GM21737 (cell line): ENCODE measurements at regions not wholly inside any gene's neighbourhood (a gene's known extent, or its start where the extent isn't known, plus 50 kb on each side); places are given as distances from the start of the nearest gene placed in this dataset.
"Not testable (repeated sequence)": the region's sequence is repeated elsewhere in the genome, so short reads cannot be mapped to it uniquely, and the experiment has no call there.

Experiments
- ATAC-seq: cut with Tn5 transposase; IDR thresholded peaks from one replicate; pipeline ENCODE4 v1.9.1; 2021; ENCODE audit warnings: mild to moderate bottlenecking, moderate library complexity; ENCODE audit not compliant: unreplicated experiment

DNA sequence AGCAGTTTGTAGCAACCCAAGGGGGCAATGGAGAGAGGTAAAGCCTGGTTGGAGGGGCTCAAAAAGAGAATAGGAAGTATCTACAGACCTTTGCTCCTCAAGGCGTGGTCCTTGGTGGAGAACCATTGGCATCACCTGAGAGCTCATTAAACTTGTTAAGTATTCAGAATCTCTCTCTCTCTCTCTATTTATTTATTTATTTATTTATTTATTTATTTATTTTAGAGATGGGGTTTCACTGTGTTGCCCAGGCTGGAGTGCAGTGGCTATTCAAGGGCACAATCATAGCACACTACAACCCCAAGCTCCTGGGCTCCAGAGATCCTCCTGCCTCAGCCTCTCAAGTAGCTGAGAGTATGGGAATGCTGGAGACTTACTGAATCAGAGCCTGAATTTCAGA, 193.1 kb upstream of the ADCY2 start:
- no peak for ATAC-seq

DNA sequence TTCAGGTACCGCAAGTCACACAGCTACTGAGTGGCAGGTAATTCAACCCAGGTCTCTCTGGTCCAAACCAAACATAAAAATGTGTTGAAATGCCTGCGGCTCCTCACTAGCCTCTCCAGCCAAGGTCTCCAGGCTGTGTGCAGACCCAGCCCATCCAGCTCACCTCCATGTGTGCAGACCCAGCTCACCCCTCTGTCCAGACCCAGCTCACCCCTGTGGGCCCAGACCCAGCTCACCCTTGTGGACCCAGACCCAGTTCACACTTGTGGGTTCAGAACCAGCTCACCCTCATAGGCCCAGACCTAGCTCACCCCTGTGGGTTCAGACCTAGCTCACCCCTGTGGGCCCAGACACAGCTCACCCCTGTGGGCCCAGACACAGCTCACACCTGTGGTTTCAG, 188.0 kb upstream of the ADCY2 start:
- no peak for ATAC-seq

DNA sequence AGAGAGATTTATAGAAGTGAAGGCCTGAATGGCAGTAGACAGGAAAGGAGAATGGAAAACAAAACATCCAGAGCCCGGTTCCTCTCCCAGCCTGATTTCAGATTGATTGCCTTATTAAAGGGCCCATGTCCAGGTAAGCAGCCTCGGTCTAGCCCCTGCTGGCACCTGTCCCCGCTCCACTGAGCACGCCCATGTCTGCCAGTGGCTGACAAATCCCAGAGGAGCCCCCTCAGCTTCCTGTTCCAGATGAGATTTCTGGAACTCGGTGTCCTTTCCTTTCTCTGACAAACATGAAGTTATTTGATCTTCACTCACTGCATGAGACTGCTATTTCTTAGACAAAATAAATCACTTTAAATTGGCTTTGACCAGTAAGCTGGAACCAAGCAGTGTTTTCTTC, 187.0 kb upstream of the ADCY2 start:
- no peak for ATAC-seq

DNA sequence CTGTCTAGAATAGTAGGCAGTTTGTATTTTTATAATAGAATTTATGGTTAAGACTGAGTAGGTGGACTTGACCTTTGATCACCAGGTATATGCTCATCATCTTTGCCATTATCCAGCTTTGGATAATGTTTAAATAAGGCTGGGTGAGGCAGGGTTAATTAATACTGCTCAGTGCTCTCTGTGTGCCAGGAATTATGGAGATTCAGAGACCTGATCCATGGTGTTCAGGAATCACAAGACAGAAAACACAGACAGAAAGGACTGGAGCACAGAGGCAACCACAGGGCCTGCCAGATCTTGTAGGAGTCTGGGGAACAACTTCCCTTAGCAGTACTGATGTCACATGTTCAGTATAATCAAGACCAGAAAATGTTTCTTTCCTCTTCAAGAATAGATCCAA, 186.3 kb upstream of the ADCY2 start:
- ATAC-seq = no peak

DNA sequence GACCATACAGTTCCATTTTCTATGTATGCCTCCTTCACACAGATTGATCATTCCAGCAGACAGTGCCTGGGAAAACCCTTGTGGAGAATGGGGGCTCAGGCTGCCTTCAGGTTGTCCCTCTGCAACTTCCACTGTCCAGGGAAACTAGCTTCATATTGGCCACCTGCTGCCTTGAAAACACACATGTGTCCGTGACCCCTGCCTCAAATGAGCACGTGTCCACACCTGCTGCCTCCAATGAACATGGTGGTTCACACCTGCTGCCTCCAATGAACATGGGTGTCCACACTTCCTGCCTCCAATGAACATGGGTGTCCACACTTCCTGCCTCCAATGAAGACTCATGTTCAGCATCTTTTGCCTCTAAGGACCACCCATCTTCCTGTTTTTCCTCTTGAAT, 185.4 kb upstream of the ADCY2 start:
- ATAC-seq = no peak

DNA sequence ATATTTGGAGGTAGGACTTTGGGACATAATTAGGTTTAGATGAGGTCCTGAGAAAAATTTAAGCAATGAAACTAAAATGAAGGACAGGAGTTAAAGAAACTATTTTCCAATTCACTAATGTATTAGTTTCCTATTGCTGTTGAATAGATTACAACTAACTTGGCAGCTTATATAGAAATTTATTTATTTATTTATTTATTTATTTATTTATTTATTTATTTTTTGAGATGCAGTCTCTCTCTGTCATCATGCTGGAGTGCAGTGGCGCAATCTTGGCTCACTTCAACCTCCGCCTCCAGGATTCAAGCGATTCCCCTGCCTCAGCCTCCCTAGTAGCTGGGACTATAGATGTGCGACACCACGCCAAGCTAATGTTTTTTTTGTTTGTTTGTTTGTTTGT, 182.4 kb upstream of the ADCY2 start:
- ATAC-seq = no peak

DNA sequence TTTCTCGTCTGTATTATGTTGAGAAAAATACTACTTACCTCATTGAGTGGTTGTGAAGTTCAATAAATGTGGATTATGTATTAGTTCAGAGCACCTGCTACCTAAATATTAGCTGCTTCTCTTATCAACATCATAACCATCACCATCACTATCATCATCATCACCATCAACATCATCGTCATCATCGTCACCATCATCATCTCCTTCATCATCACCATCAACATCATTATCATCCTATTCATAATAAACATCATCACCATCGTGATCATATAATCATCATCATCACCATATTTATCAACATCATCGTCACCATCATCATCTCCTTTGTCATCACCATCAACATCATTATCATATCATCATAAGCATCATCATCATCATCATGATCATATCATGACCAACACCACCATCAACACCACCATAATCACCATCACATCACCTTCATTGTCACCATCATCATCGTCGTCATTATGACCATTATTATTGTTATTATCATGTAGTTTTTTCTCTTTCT, 181.0 kb upstream of the ADCY2 start:
- ATAC-seq = no peak

DNA sequence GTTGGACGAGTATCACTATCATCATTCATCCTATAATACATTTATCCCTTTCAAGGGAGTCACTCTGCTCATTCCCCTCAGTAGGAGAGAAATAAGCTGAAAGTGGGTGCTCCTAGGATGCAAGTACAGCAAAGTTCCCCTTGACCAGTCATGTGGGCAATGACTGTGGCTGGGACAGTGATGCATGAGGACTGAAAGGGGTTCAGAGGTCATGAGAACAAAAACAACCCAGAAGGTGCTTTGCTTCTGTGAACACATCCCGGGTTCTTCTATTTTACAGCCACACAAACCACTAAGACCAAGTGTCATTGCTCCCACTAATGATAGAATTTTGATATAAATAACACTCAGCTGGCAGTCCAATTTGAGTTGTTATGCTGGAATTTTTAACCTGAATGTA, 177.8 kb upstream of the ADCY2 start:
- ATAC-seq = no peak

DNA sequence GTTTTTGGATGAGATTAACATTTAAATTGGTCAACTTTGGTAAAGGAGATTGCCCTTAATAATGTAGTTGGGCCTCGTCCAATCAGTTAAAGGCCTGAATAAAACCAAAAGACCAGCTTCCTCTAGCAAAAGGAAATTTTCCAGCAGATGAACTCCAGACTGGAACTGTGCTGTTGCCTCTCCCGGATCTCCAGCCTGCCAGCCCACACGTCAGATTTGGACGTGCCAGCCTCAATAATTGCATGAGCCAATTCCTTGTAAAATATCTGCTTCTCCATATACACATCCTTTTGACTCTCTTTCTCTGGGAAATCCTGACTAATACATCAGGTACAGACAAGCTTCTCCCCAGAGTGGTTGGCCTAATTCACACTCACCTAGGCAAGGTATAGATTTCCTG, 175.8 kb upstream of the ADCY2 start:
- no peak for ATAC-seq

DNA sequence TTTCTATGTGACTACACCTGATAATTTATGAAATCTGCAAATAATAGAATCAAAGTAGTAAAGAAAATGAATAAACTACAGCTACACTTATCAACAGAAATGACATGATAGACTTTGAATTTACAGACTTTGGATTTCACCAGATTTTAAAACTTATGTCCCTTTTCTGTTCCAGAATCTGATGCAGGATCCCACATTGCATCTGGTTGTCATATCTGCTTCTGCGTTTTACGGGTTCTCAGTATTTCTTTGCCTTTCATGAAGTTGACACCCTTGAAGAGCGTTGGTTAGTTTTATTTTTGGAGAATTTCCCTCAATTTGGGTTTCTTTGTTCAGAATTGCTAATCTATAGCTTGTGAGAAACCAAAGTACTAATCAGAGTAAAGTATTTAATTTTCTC, 174.9 kb upstream of the ADCY2 start:
- no peak for ATAC-seq

DNA sequence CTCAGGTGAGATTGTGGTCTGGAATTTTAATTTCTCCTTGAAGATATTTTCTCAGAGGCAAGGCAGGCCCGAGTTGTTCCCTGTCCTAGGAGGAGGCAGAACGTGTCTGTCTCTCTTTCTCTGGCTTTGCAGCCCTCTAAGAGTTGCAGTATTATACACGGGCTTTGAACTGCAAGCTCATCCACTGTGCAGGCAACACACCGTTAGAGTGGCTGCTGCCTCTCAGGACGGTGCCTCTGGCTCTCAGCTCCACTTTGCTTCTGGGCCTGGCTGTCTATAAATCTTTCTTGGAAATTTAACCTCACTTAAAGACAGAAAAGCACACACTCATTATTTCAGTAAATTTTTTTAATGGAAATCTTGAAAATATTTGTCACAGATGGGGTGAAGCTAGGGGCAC, 170.1 kb upstream of the ADCY2 start:
- no peak for ATAC-seq

DNA sequence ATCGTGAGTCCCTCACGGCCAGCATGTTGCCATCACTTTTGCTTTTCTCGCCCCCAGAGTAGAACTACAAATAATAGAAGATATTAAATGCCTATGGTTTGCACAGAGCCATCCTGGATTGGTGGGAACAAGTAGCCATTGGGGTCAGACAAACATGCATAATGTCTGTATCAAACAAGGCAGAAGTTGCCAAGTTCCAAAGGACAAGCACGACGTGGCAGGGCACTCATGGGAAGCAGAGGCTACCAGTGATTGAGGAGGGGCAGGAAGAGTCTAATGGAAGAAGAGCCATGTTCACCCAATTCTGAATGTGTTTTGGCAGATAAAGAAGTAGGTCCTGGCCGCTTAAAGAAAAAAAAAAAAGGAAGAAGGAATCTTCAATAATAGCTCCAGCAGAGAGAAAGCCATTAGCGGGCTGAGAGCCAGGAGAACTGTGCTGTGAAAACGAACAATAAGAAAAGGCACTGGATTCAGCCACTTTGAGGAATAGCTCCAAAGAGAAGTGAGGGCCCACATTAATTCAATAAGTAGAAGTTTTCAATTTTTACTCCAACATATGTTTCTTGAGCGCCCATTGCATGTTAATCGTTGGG, 153.7 kb upstream of the ADCY2 start:
- no peak for ATAC-seq

DNA sequence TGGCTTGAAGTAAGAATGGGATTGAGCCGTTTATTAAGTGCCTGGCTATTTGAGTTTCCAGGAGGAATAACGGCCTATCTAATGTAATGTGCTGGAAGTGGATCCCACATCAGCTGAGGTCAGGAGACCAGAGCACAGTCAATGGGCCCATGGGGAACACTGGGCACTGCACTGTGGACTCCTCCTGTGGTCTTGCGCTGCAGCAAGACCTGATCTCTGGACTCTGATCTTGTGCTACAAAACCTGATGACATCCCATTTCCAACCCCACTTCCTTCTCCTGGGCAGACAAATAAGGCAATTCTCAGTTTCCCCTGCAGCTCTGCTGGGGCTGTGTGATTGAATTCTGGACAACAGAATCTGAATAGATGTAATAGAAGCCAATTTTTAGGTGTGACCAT, 151.7 kb upstream of the ADCY2 start:
- no peak for ATAC-seq

DNA sequence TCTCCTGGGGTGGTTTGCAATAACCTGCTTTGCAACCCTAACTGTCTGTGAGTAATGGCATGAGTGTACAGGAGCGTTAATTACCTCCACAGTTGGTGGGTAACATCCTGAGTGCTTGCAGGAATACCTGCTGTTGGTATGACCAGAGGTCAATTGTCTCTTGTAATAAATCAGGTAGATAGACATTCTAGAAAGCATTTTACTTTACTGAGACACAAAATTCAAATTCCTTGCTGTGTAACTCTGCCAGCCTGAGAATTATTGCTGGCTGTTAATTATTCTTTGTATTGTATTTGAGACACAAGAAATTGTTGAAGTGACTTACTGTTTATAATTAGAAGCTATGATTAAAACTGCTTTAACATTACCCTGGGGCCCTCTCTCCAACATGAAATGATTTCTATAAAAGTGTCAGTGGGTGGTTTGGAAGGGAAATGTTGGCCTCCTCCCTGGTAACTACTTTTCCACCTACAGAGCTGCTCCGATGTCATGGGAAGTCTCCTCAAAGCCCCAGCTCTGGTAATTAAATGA, 150.8 kb upstream of the ADCY2 start:
- ATAC-seq = no peak

DNA sequence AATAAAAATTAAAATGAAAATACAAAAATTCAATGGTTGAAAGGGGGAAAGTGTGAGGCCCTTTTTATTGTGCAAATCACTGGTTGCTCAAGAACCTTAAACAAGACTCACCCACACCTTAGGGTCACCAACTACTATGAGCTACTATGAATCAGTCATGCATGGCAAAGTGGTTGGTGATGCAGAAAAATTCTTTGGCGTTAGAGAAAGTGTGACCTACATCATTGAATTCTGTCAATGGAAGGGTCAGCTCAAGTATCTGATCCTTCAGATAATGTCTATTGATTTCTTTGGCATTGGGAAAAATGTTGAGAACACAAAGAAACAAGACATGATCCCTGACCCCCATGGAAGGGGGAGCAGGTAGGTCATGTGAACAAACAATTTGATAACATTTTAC, 149.7 kb upstream of the ADCY2 start:
- no peak for ATAC-seq

DNA sequence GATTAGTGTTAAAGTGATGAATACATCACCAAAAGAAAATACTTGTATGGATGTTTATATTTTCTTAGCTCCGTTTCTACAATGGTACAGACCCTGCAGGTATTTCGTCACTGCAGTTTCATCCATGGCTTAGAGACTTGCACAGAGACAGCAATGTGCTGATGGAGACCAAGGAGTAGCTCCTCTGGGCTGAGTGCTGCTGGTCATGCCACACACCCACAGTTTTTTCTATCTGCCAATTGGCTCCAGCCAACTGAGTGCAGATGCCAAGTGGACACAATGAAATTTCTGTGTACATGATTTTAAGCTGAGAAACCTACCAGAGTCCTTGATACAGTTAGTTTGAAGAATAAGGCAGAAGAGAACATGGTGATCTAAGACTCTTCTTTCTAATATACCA, 145.9 kb upstream of the ADCY2 start:
- no peak for ATAC-seq

DNA sequence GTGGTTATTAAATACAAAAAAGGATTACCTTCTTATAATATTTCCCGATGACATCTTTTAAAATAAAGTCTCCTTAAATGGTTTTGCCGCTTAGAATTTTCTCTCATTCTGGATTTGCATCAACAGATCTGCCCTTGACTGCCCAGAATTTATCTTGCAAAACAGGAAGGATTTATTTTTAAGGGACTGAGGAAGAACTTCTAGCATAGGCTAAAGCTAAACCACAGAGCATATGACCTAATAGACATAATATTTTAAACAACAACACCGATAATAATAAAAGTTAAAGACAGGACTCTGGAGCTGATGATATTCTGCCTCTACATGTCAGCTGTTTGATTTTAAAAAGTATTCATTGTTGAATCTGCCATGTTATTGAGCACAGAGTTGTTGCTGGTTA, 145.3 kb upstream of the ADCY2 start:
- no peak for ATAC-seq

DNA sequence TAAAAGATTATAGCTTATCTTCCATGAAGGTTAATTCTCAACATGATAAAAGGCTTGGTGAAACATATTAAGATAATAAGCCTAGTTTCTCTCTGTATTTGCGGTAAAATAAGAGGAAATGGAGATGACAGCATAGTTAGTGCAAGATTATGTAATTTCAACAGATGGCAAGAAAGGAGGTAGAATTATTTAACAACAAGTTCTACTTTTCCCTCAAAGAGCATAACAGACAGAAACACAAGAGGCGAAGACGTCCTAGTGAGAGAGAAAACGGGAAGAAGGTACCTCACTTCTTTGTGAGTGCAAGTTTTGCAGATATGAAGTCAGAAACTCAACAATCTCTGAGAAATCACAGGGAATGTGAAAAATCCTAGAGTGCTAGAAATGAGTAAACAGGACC, 144.8 kb upstream of the ADCY2 start:
- ATAC-seq = no peak

DNA sequence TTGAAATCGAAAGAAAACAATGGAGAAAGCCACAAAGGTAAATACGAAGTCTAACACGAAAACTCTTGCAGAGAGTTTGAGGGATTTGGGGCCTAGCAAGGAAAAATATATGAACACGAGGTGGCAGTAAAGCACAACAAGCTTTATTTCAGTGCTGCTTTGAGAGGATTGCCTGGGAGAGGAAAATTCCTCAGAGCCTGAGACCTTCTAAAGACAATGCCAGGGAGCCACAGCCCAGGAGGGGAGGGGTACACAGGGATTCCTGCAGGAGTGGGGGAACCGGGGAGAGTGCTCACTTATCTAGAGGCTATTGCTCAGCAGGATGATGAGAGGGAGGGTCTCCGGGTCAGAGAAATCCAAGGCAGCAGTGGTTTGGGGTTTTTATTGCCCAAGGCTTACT, 134.9 kb upstream of the ADCY2 start:
- ATAC-seq = no peak

DNA sequence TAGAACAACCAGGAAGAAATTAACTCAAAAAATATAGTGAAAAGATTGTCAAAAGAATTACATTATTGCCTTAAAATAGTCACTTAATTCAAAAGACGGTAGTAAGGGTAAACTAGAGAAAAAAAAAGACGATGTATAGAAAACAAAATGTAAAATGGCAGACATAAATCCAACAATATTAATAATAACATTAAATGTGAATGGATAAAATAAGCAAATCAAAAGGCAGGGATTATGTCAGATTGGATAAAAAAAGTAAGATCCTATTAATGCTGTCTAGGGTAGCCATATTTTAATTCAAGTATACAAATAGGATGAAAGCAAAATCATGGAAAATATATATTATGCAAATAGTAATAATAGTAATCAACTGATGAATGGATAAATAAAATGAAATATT, 134.0 kb upstream of the ADCY2 start:
- no peak for ATAC-seq

DNA sequence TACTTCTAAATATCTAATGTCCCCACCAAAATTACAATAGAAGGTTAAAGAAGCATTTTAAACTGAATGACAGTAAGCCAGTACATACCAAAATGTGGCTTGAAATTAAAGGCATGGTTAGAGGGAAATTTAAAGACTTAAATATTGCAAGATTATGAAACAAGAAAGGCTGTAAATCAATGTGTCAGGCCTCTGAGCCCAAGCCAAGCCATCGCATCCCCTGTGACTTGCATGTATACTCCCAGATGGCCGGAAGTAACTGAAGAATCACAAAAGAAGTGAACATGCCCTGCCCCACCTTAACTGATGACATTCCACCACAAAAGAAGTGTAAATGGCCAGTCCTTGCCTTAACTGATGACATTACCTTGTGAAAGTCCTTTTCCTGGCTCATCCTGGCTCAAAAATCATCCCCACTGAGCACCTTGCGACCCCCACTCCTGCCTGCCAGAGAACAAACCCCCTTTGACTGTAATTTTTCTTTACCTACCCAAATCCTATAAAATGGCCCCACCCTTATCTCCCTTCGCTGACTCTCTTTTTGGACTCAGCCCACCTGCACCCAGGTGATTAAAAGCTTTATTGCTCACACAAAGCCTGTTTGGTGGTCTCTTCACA, 132.4 kb upstream of the ADCY2 start:
- ATAC-seq = not testable (repeated sequence)

DNA sequence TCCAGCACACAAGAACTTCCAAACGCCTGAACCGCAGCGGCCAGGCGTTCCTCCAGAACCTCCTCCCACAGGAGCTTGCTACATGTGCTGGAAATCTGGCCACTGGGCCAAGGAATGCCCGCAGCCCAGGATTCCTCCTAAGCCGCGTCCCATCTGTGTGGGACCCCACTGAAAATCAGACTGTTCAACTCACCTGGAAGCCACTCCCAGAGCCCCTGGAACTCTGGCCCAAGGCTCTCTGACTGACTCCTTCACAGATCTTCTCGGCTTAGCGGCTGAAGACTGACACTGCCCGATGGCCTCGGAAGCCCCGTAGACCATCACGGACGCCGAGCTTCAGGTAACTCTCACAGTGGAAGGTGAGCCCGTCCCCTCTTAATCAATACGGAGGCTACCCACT, 130.2 kb upstream of the ADCY2 start:
- not testable (repeated sequence) for ATAC-seq

DNA sequence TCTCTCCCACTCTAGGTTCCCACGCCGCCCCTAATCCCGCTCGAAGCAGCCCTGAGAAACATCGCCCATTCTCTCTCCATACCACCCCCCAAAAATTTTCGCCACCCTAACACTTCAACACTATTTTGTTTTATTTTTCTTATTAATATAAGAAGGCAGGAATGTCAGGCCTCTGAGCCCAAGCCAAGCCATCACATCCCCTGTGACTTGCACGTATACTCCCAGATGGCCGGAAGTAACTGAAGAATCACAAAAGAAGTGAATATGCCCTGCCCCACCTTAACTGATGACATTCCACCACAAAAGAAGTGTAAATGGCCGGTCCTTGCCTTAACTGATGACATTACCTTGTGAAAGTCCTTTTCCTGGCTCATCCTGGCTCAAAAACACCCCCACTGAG, 127.2 kb upstream of the ADCY2 start:
- ATAC-seq = not testable (repeated sequence)
